CD14-positive monocyte (primary cell): ENCODE measurements at regions not wholly inside any gene's neighbourhood (a gene's known extent, or its start where the extent isn't known, plus 50 kb on each side); places are given as distances from the start of the nearest gene placed in this dataset.
"Not testable (repeated sequence)": the region's sequence is repeated elsewhere in the genome, so short reads cannot be mapped to it uniquely, and the experiment has no call there.

Experiments
- DNase-seq, 3 donors: peaks; one replicate each; pipeline ENCODE4 v3.0.0-alpha.2; 2011 to 2022
- H2AFZ ChIP-seq: 2 replicates; pipeline ENCODE4 v1.6.0; 2012; ENCODE audit warnings: mild to moderate bottlenecking, low read depth, low read length, inconsistent platforms; ENCODE audit not compliant: insufficient read depth, poor library complexity, severe bottlenecking
- H3K27ac ChIP-seq, 2 donors: 1 replicate in 1 of 2; 2 replicates in 1 of 2; pipeline ENCODE4 v1.5.1; 2012 to 2013; ENCODE audit warnings: low read length in 2 of 2, control low read depth in 1 of 2, inconsistent platforms in 1 of 2, low read depth in 1 of 2, mild to moderate bottlenecking in 1 of 2
- H3K27me3 ChIP-seq, 2 donors: one replicate each; pipeline versions ENCODE4 v1.6.0 to v1.6.1; 2011 to 2013; ENCODE audit warnings: low read length in 2 of 2; ENCODE audit not compliant: control insufficient read depth in 2 of 2, insufficient read depth in 2 of 2
- H3K36me3 ChIP-seq, 2 donors: replicated peaks in 1 of 2; 1 replicate in 1 of 2; 2 replicates in 1 of 2; pipeline versions ENCODE4 v1.5.1 to v1.6.1; 2012 to 2013; ENCODE audit warnings: low read length in 2 of 2, control low read depth in 1 of 2, inconsistent platforms in 1 of 2, mild to moderate bottlenecking in 1 of 2; ENCODE audit not compliant: insufficient read depth in 2 of 2, control insufficient read depth in 1 of 2
- H3K4me1 ChIP-seq, 2 donors: 1 replicate in 1 of 2; 2 replicates in 1 of 2; pipeline versions ENCODE4 v1.5.1 to v1.6.1; 2012 to 2013; ENCODE audit warnings: low read length in 2 of 2, control low read depth in 1 of 2, inconsistent platforms in 1 of 2, mild to moderate bottlenecking in 1 of 2, moderate library complexity in 1 of 2; ENCODE audit not compliant: insufficient read depth in 2 of 2, control insufficient read depth in 1 of 2
- H3K4me2 ChIP-seq: replicated peaks from 2 replicates; pipeline ENCODE3; 2012; ENCODE audit warnings: low read length, moderate library complexity, mild to moderate bottlenecking; ENCODE audit not compliant: poor library complexity, severe bottlenecking; ENCODE audit errors: extremely low read depth
- H3K4me3 ChIP-seq, 3 experiments: fragments of 200-600 bp in 1 of 3; sonication (generic) in 1 of 3; replicated peaks in 1 of 3; 1 replicate in 2 of 3; 2 replicates in 1 of 3; pipeline ENCODE4 v1.5.1; 2011 to 2013; ENCODE audit warnings: low read length in 3 of 3, mild to moderate bottlenecking in 3 of 3, control low read depth in 2 of 3, low read depth in 2 of 3, inconsistent platforms in 1 of 3, moderate library complexity in 1 of 3
- H3K79me2 ChIP-seq: 2 replicates; pipeline ENCODE4 v1.6.0; 2012; ENCODE audit warnings: mild to moderate bottlenecking, control low read depth, inconsistent platforms, low read length, moderate library complexity; ENCODE audit not compliant: insufficient read depth
- H3K9ac ChIP-seq: 2 replicates; pipeline ENCODE4 v1.6.0; 2017; ENCODE audit warnings: low read length, mild to moderate bottlenecking; ENCODE audit not compliant: insufficient read depth, poor library complexity, severe bottlenecking
- H3K9me3 ChIP-seq, 2 donors: replicated peaks in 1 of 2; 1 replicate in 1 of 2; 2 replicates in 1 of 2; pipeline versions ENCODE4 v1.5.1 to v1.6.1; 2012 to 2013; ENCODE audit warnings: low read length in 2 of 2, control low read depth in 1 of 2; ENCODE audit not compliant: control insufficient read depth in 1 of 2, insufficient read depth in 1 of 2
- H4K20me1 ChIP-seq: 2 replicates; pipeline ENCODE4 v1.6.0; 2012; ENCODE audit warnings: mild to moderate bottlenecking, low read length, control low read depth, moderate library complexity; ENCODE audit not compliant: insufficient read depth
- H3K27ac Mint-ChIP-seq, 7 donors: one replicate each; pipeline ENCODE4 v1.8.0; 2020; ENCODE audit warnings: mild to moderate bottlenecking in 7 of 7, mixed read lengths in 7 of 7, moderate library complexity in 6 of 7, inconsistent platforms in 2 of 7
- H3K27me3 Mint-ChIP-seq, 3 donors: one replicate each; pipeline ENCODE4 v1.8.0; 2021 to 2022; ENCODE audit warnings: low read depth in 3 of 3, mild to moderate bottlenecking in 3 of 3, mixed read lengths in 3 of 3, moderate library complexity in 3 of 3, inconsistent platforms in 1 of 3
- H3K36me3 Mint-ChIP-seq, 2 donors: one replicate each; pipeline ENCODE4 v1.8.0; 2020; ENCODE audit warnings: mixed read lengths in 2 of 2, inconsistent platforms in 1 of 2, mild to moderate bottlenecking in 1 of 2
- H3K4me1 Mint-ChIP-seq: one replicate; pipeline ENCODE4 v1.8.0; 2020; ENCODE audit warnings: mild to moderate bottlenecking, mixed read lengths
- H3K4me3 Mint-ChIP-seq, 2 donors: one replicate each; pipeline ENCODE4 v1.8.0; 2020; ENCODE audit warnings: mild to moderate bottlenecking in 2 of 2, mixed read lengths in 2 of 2, moderate library complexity in 1 of 2
- H3K9me3 Mint-ChIP-seq, 7 donors: one replicate each; pipeline ENCODE4 v1.8.0; 2020 to 2022; ENCODE audit warnings: mixed read lengths in 7 of 7, mild to moderate bottlenecking in 6 of 7, moderate library complexity in 6 of 7, inconsistent platforms in 2 of 7
- CTCF ChIP-seq: fragments of 200-600 bp; IDR thresholded peaks from one replicate; pipeline ENCODE4 v1.8.0; 2022; ENCODE audit warnings: antibody characterized with exemption, mild to moderate bottlenecking
- WGBS: methylation state at CpG from one replicate; pipeline ENCODE4 v1.1.5; 2013; ENCODE audit warnings: missing lambda C conversion rate; ENCODE audit not compliant: insufficient coverage; 5-methylcytosine and 5-hydroxymethylcytosine counted together
- intact Hi-C, 2 donors: fragments of 100-400 bp; cut with micrococcal nuclease; formaldehyde crosslinking; loops; one replicate each; pipeline versions ENCODE4 v1.15.0 to v1.15.1; 2023

GRCh38 chr3:65004795-65005295 is 317.0 kb upstream of the ADAMTS9 start:
- H2AFZ ChIP-seq, result no peak overlapping the region
- H3K9me3 Mint-ChIP-seq, result peaks cover 0 to 9% (median 0%) of the 10 kb centered on the region in 7 donors
- no peaks in the 10 kb centered on the region for H3K36me3 Mint-ChIP-seq
- H3K27me3 Mint-ChIP-seq, result no peaks in the 10 kb centered on the region
- H3K4me2 ChIP-seq, result no peak overlapping the region
- no peak for DNase-seq
- no peak for TF ChIP-seq CTCF
- no peaks in the 10 kb centered on the region for H3K36me3 ChIP-seq
- no peak overlapping the region for H3K27ac Mint-ChIP-seq
- no peaks in the 10 kb centered on the region for H3K27me3 ChIP-seq
- intact Hi-C loops, result no loop called here
- no peak overlapping the region for H3K4me3 Mint-ChIP-seq
- no peaks in the 10 kb centered on the region for H3K4me1 Mint-ChIP-seq
- WGBS, result 73% methylated on average over 2 of the region's 4 CpGs
- no peaks in the 10 kb centered on the region for H4K20me1 ChIP-seq
- no peak overlapping the region for H3K4me3 ChIP-seq
- H3K9me3 ChIP-seq, result peaks cover 0 to 3% of the 10 kb centered on the region in 2 donors
- H3K9ac ChIP-seq, result no peak overlapping the region
- no peaks in the 10 kb centered on the region for H3K79me2 ChIP-seq
- no peaks in the 10 kb centered on the region for H3K4me1 ChIP-seq
- H3K27ac ChIP-seq, result no peak overlapping the region

- Histone ChIP-seq H3K36me3 (no peaks in the 10 kb centered on the region), H3K79me2 (no peaks in the 10 kb centered on the region), H3K9ac (no peak overlapping the region), H3K9me3 (peaks cover 0 to 3% of the 10 kb centered on the region in 2 donors), H2AFZ (no peak overlapping the region), H3K4me3 (no peak overlapping the region), H3K4me1 (no peaks in the 10 kb centered on the region), H3K27me3 (no peaks in the 10 kb centered on the region), H4K20me1 (no peaks in the 10 kb centered on the region), H3K4me2 (no peak overlapping the region), H3K27ac (no peak overlapping the region)
- TF ChIP-seq CTCF, result no peak
- no peak for DNase-seq
- intact Hi-C loops, result no loop called here
- WGBS, result no CpG with 5 or more reads among the region's 1 CpG
- Mint-ChIP-seq H3K36me3 (no peaks in the 10 kb centered on the region), H3K27me3 (no peaks in the 10 kb centered on the region), H3K4me3 (no peak overlapping the region), H3K4me1 (no peaks in the 10 kb centered on the region), H3K9me3 (peaks cover 0 to 9% (median 0%) of the 10 kb centered on the region in 7 donors), H3K27ac (no peak overlapping the region)
Measured at GRCh38 chr3:65004306-65004705, 316.5 kb upstream of the ADAMTS9 start.

- H3K4me1 ChIP-seq, H3K27me3 Mint-ChIP-seq, H3K4me2 ChIP-seq, H3K9me3 ChIP-seq, H3K4me3 Mint-ChIP-seq, H3K9me3 Mint-ChIP-seq, H3K36me3 Mint-ChIP-seq, H3K27me3 ChIP-seq, DNase-seq, H4K20me1 ChIP-seq, H3K79me2 ChIP-seq, H3K27ac ChIP-seq, H2AFZ ChIP-seq, H3K36me3 ChIP-seq, H3K4me3 ChIP-seq, H3K4me1 Mint-ChIP-seq, H3K9ac ChIP-seq, H3K27ac Mint-ChIP-seq, intact Hi-C loops: not testable (repeated sequence)
- WGBS, result no CpG with 5 or more reads among the region's 4 CpGs
Measured at GRCh38 chr3:65001119-65001518, 313.3 kb upstream of the ADAMTS9 start.
